H9 (cell line): ENCODE measurements at regions not wholly inside any gene's neighbourhood (a gene's known extent, or its start where the extent isn't known, plus 50 kb on each side); places are given as distances from the start of the nearest gene placed in this dataset.

Source experiments
- DNase-seq: peaks from one replicate; pipeline ENCODE4 v3.0.0-alpha.2; 2017
- H2AFZ ChIP-seq: one replicate; pipeline ENCODE4 v1.6.1; 2013; ENCODE audit warnings: mild to moderate bottlenecking, low read length, control low read depth, moderate library complexity
- H2AK5ac ChIP-seq: 2 replicates; pipeline ENCODE4 v1.6.1; 2013; ENCODE audit warnings: low read length, control low read depth, mixed read lengths; ENCODE audit not compliant: insufficient read length
- H2BK120ac ChIP-seq: one replicate; pipeline ENCODE4 v1.6.1; 2013; ENCODE audit warnings: low read depth, mild to moderate bottlenecking, low read length, control low read depth, inconsistent platforms; ENCODE audit not compliant: poor library complexity, severe bottlenecking
- H2BK12ac ChIP-seq: 2 replicates; pipeline ENCODE4 v1.6.1; 2013; ENCODE audit warnings: low read length, control low read depth, mixed read lengths, low read depth; ENCODE audit not compliant: insufficient read length
- H2BK15ac ChIP-seq: 2 replicates; pipeline ENCODE4 v1.6.1; 2013; ENCODE audit warnings: low read depth, low read length, control low read depth
- H2BK20ac ChIP-seq: one replicate; pipeline ENCODE4 v1.6.1; 2013; ENCODE audit warnings: low read depth, mild to moderate bottlenecking, low read length, control low read depth, inconsistent platforms; ENCODE audit not compliant: poor library complexity, severe bottlenecking
- H2BK5ac ChIP-seq: 2 replicates; pipeline ENCODE4 v1.6.1; 2013; ENCODE audit warnings: low read length, control low read depth, mixed read lengths; ENCODE audit not compliant: insufficient read length
- H3K14ac ChIP-seq: 2 replicates; pipeline ENCODE4 v1.6.1; 2013; ENCODE audit warnings: low read length, control low read depth; ENCODE audit not compliant: insufficient read depth
- H3K18ac ChIP-seq: 2 replicates; pipeline ENCODE4 v1.6.1; 2013; ENCODE audit warnings: low read depth, mild to moderate bottlenecking, mixed read lengths, low read length, control low read depth; ENCODE audit not compliant: insufficient read length
- H3K23ac ChIP-seq: 2 replicates; pipeline ENCODE4 v1.6.1; 2013; ENCODE audit warnings: low read length, control low read depth, mixed read lengths, low read depth; ENCODE audit not compliant: insufficient read length
- H3K23me2 ChIP-seq: 2 replicates; pipeline ENCODE4 v1.6.1; 2013; ENCODE audit warnings: low read depth, mild to moderate bottlenecking, mixed read lengths, low read length, control low read depth; ENCODE audit not compliant: insufficient read length, poor library complexity, severe bottlenecking
- H3K27ac ChIP-seq: 2 replicates; pipeline ENCODE4 v1.5.1; 2013; ENCODE audit warnings: low read length, control low read depth, mixed read lengths, low read depth; ENCODE audit not compliant: insufficient read length
- H3K27me3 ChIP-seq: 2 replicates; pipeline ENCODE4 v1.6.1; 2013; ENCODE audit warnings: low read length, control low read depth, inconsistent platforms; ENCODE audit not compliant: insufficient read depth
- H3K4ac ChIP-seq: 2 replicates; pipeline ENCODE4 v1.6.1; 2013; ENCODE audit warnings: low read depth, mild to moderate bottlenecking, control low read depth, inconsistent platforms, low read length, moderate library complexity
- H3K4me1 ChIP-seq: 2 replicates; pipeline ENCODE4 v1.6.1; 2013; ENCODE audit warnings: low read length, control low read depth, inconsistent platforms; ENCODE audit not compliant: insufficient read depth
- H3K4me2 ChIP-seq: 2 replicates; pipeline ENCODE4 v1.6.1; 2013; ENCODE audit warnings: low read length, control low read depth, mixed read lengths; ENCODE audit not compliant: insufficient read length, insufficient read depth
- H3K56ac ChIP-seq: 2 replicates; pipeline ENCODE4 v1.6.1; 2013; ENCODE audit warnings: low read depth, mild to moderate bottlenecking, mixed read lengths, low read length, control low read depth; ENCODE audit not compliant: insufficient read length
- H3K79me1 ChIP-seq: 2 replicates; pipeline ENCODE4 v1.6.1; 2013; ENCODE audit warnings: low read depth, mild to moderate bottlenecking, moderate library complexity, low read length, control low read depth, inconsistent platforms; ENCODE audit not compliant: insufficient read depth, poor library complexity, severe bottlenecking
- H3K79me2 ChIP-seq: 2 replicates; pipeline ENCODE4 v1.6.1; 2013; ENCODE audit warnings: low read length, control low read depth, inconsistent platforms; ENCODE audit not compliant: insufficient read depth
- H3K9ac ChIP-seq: 2 replicates; pipeline ENCODE4 v1.6.1; 2013; ENCODE audit warnings: low read length, control low read depth, mixed read lengths; ENCODE audit not compliant: insufficient read length; ENCODE audit errors: extremely low read depth
- H3K9me3 ChIP-seq: one replicate; pipeline ENCODE4 v1.6.1; 2013; ENCODE audit warnings: low read depth, low read length, inconsistent platforms; ENCODE audit not compliant: control insufficient read depth
- H3T11ph ChIP-seq: one replicate; pipeline ENCODE4 v1.6.1; 2013; ENCODE audit warnings: mild to moderate bottlenecking, low read length, control low read depth, inconsistent platforms
- H4K20me1 ChIP-seq: one replicate; pipeline ENCODE4 v1.6.1; 2013; ENCODE audit not compliant: control insufficient read depth, insufficient read length, insufficient read depth
- H4K5ac ChIP-seq: 2 replicates; pipeline ENCODE4 v1.6.1; 2013; ENCODE audit warnings: low read depth, mild to moderate bottlenecking, mixed read lengths, low read length, control low read depth; ENCODE audit not compliant: insufficient read length
- H4K8ac ChIP-seq: replicated peaks from 2 replicates; pipeline ENCODE4 v1.6.1; 2013; ENCODE audit warnings: low read length, control low read depth, mixed read lengths, low read depth; ENCODE audit not compliant: insufficient read length
- H4K91ac ChIP-seq: 2 replicates; pipeline ENCODE4 v1.6.1; 2013; ENCODE audit warnings: low read depth, mild to moderate bottlenecking, moderate library complexity, mixed read lengths, low read length, control low read depth; ENCODE audit not compliant: insufficient read length
- H3K27ac Mint-ChIP-seq, 3 experiments: 2 replicates in 2 of 3; 3 replicates in 1 of 3; pipeline ENCODE4 v1.8.0; 2020 to 2021; ENCODE audit warnings: mixed read lengths in 3 of 3, mild to moderate bottlenecking in 1 of 3, moderate library complexity in 1 of 3
- H3K27me3 Mint-ChIP-seq: 2 replicates; pipeline ENCODE4 v1.8.0; 2021; ENCODE audit warnings: low read depth, mild to moderate bottlenecking, moderate library complexity, mixed read lengths
- H3K36me3 Mint-ChIP-seq, 3 experiments: 2 replicates in 2 of 3; 3 replicates in 1 of 3; pipeline ENCODE4 v1.8.0; 2020 to 2021; ENCODE audit warnings: low read depth in 3 of 3, mixed read lengths in 3 of 3; ENCODE audit not compliant: insufficient read depth in 1 of 3
- H3K4me1 Mint-ChIP-seq, 2 experiments: 2 replicates each; pipeline ENCODE4 v1.8.0; 2020; ENCODE audit warnings: mixed read lengths in 2 of 2
- H3K4me3 Mint-ChIP-seq, 2 experiments: 2 replicates in 1 of 2; 3 replicates in 1 of 2; pipeline ENCODE4 v1.8.0; 2020 to 2021; ENCODE audit warnings: mild to moderate bottlenecking in 2 of 2, mixed read lengths in 2 of 2, moderate library complexity in 1 of 2
- H3K9me3 Mint-ChIP-seq, 2 experiments: 2 replicates in 1 of 2; 3 replicates in 1 of 2; pipeline ENCODE4 v1.8.0; 2020; ENCODE audit warnings: mild to moderate bottlenecking in 2 of 2, mixed read lengths in 2 of 2, moderate library complexity in 1 of 2
- WGBS: extraction: QIAGEN DNeasy Blood & Tissue Kit; methylation state at CpG from one replicate; pipeline ENCODE4 v1.1.7; 2013; ENCODE audit warnings: missing lambda C conversion rate, low lambda C conversion rate, mixed read lengths; ENCODE audit not compliant: insufficient read length; ENCODE audit errors: extremely low coverage; 5-methylcytosine and 5-hydroxymethylcytosine counted together
- TF ChIP-seq, protein P1 (sequence below): fragments of 200-600 bp; sonication (generic); conservative IDR thresholded peaks from 3 replicates; pipeline ENCODE4 v1.8.0; 2021; ENCODE audit warnings: antibody characterized with exemption, mild to moderate bottlenecking

- Histone ChIP-seq H2AFZ (no peak overlapping the region), H3K79me2 (no peaks in the 10 kb centered on the region), H3K56ac (no peak overlapping the region), H3K18ac (no peak overlapping the region), H4K8ac (no peak overlapping the region), H3K4me2 (no peak overlapping the region), H4K20me1 (no peaks in the 10 kb centered on the region), H4K91ac (no peak overlapping the region), H2BK5ac (no peak overlapping the region), H3K9me3 (no peaks in the 10 kb centered on the region), H4K5ac (no peak overlapping the region), H2BK12ac (no peak overlapping the region), H2AK5ac (no peak overlapping the region), H3K9ac (no peak overlapping the region), H3K14ac (no peak overlapping the region), H3K27me3 (no peaks in the 10 kb centered on the region), H2BK20ac (no peak overlapping the region), H2BK15ac (no peak overlapping the region), H2BK120ac (no peak overlapping the region), H3K79me1 (no peaks in the 10 kb centered on the region), H3T11ph (no peak overlapping the region), H3K23me2 (no peaks in the 10 kb centered on the region), H3K23ac (no peak overlapping the region), H3K4ac (no peak overlapping the region), H3K4me1 (no peaks in the 10 kb centered on the region), H3K27ac (no peak overlapping the region)
- Mint-ChIP-seq H3K9me3 (no peaks in the 10 kb centered on the region; a peak in 1 of 5 replicates), H3K27ac (no peak overlapping the region), H3K27me3 (no peaks in the 10 kb centered on the region), H3K4me3 (no peak overlapping the region), H3K36me3 (no peaks in the 10 kb centered on the region; a peak in 1 of 7 replicates), H3K4me1 (peaks cover 7 to 8% of the 10 kb centered on the region in 2 experiments)
- WGBS = no CpG with 5 or more reads among the region's 1 CpG
- DNase-seq = no peak
- TF ChIP-seq, protein P1, sequence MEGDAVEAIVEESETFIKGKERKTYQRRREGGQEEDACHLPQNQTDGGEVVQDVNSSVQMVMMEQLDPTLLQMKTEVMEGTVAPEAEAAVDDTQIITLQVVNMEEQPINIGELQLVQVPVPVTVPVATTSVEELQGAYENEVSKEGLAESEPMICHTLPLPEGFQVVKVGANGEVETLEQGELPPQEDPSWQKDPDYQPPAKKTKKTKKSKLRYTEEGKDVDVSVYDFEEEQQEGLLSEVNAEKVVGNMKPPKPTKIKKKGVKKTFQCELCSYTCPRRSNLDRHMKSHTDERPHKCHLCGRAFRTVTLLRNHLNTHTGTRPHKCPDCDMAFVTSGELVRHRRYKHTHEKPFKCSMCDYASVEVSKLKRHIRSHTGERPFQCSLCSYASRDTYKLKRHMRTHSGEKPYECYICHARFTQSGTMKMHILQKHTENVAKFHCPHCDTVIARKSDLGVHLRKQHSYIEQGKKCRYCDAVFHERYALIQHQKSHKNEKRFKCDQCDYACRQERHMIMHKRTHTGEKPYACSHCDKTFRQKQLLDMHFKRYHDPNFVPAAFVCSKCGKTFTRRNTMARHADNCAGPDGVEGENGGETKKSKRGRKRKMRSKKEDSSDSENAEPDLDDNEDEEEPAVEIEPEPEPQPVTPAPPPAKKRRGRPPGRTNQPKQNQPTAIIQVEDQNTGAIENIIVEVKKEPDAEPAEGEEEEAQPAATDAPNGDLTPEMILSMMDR = no peak
Measured at GRCh38 chr12:30462249-30462648, 233.4 kb downstream of the IPO8 start.
